Endothelial cell (in vitro differentiated cells): ENCODE measurements at regions not wholly inside any gene's neighbourhood (a gene's known extent, or its start where the extent isn't known, plus 50 kb on each side); places are given as distances from the start of the nearest gene placed in this dataset.

Experiments
- DNase-seq: peaks from one replicate; pipeline ENCODE4 v3.0.0; 2021; ENCODE audit warnings: low spot score
- H3K27ac Mint-ChIP-seq: one replicate; pipeline ENCODE4 v1.8.0; 2021; ENCODE audit warnings: mixed read lengths, inconsistent platforms; ENCODE audit not compliant: unreplicated experiment
- H3K27me3 Mint-ChIP-seq: one replicate; pipeline ENCODE4 v1.8.0; 2021; ENCODE audit warnings: mild to moderate bottlenecking, moderate library complexity, mixed read lengths, inconsistent platforms; ENCODE audit not compliant: unreplicated experiment
- H3K36me3 Mint-ChIP-seq: one replicate; pipeline ENCODE4 v1.8.0; 2021; ENCODE audit warnings: mild to moderate bottlenecking, low read depth, mixed read lengths, inconsistent platforms; ENCODE audit not compliant: unreplicated experiment
- H3K4me1 Mint-ChIP-seq: one replicate; pipeline ENCODE4 v1.8.0; 2021; ENCODE audit warnings: mild to moderate bottlenecking, mixed read lengths, inconsistent platforms; ENCODE audit not compliant: unreplicated experiment
- H3K4me3 Mint-ChIP-seq: one replicate; pipeline ENCODE4 v1.8.0; 2021; ENCODE audit warnings: mild to moderate bottlenecking, mixed read lengths, inconsistent platforms; ENCODE audit not compliant: unreplicated experiment
- H3K9me3 Mint-ChIP-seq: one replicate; pipeline ENCODE4 v1.8.0; 2021; ENCODE audit warnings: mixed read lengths, inconsistent platforms; ENCODE audit not compliant: unreplicated experiment
- TF ChIP-seq, protein P1 (sequence below): fragments of 200-600 bp; sonication (generic); IDR thresholded peaks from one replicate; pipeline ENCODE4 v1.5.0; 2021; ENCODE audit warnings: antibody characterized with exemption; ENCODE audit not compliant: unreplicated experiment

DNA sequence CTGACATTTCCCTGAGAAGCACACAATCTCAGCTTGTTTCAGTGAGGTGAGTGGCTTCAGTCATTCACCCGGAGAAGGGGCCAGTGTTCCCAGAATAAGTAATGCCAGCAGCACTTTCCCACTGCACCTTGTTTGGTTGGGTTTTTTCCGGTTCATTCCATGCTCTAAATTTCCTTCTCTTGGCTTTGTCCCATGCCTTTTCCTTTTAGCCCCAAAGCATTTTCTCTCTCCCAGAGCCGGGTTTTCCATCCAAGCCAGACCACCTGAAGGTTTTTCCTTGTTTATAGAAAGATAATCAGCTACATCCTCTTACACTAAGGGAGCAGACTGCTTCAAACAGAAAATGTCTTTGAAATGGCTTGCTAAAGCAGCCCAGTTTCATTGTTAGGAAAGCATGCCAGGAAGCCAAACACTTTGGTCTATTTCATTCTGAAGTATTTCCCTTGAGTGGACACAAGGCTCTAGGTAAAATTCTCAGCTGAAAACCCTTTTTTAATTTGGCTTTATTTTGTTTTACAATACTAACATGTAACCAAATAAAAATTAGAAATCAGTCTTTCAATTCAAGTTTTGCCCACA, 501.6 kb downstream of the DTWD2 start:
- H3K4me3 Mint-ChIP-seq: no peak overlapping the region
- peaks cover 3% of the 10 kb centered on the region for H3K27me3 Mint-ChIP-seq
- H3K4me1 Mint-ChIP-seq: peaks cover 37% of the 10 kb centered on the region
- DNase-seq: peak; percentile 31
- peak overlapping the region; percentile 91 for H3K27ac Mint-ChIP-seq
- TF ChIP-seq, protein P1, sequence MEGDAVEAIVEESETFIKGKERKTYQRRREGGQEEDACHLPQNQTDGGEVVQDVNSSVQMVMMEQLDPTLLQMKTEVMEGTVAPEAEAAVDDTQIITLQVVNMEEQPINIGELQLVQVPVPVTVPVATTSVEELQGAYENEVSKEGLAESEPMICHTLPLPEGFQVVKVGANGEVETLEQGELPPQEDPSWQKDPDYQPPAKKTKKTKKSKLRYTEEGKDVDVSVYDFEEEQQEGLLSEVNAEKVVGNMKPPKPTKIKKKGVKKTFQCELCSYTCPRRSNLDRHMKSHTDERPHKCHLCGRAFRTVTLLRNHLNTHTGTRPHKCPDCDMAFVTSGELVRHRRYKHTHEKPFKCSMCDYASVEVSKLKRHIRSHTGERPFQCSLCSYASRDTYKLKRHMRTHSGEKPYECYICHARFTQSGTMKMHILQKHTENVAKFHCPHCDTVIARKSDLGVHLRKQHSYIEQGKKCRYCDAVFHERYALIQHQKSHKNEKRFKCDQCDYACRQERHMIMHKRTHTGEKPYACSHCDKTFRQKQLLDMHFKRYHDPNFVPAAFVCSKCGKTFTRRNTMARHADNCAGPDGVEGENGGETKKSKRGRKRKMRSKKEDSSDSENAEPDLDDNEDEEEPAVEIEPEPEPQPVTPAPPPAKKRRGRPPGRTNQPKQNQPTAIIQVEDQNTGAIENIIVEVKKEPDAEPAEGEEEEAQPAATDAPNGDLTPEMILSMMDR: no peak
- H3K9me3 Mint-ChIP-seq: peaks cover 9% of the 10 kb centered on the region
- peaks cover 9% of the 10 kb centered on the region for H3K36me3 Mint-ChIP-seq

GRCh38 chr5:118479285-118479684, 509.1 kb downstream of the DTWD2 start:
- peaks cover 12% of the 10 kb centered on the region for H3K36me3 Mint-ChIP-seq
- no peak overlapping the region for H3K4me3 Mint-ChIP-seq
- DNase-seq: no peak
- no peaks in the 10 kb centered on the region for H3K4me1 Mint-ChIP-seq
- TF ChIP-seq, protein P1: no peak
- peaks cover 3% of the 10 kb centered on the region for H3K27me3 Mint-ChIP-seq
- H3K9me3 Mint-ChIP-seq: peaks cover 8% of the 10 kb centered on the region
- H3K27ac Mint-ChIP-seq: no peak overlapping the region

DNA sequence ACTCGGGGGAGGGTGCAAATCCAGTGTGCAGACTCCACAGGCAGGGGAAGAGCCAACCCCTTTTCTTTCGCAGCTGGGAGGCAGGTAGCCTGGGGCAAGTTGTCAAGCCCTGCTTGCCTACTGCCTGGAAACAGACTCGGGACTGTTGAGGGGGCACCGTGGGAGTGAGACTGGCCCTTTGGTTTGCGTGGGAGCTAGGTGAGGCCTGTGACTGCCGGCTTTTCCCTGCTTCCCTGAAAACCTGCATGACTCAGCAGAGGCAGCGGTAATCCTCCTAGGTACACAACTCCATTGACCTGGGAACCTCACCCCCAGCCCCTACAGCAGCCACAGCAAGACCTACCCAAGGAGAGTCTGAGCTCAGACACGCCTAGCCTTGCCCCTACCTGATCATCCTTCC, 509.5 kb downstream of the DTWD2 start:
- peaks cover 9% of the 10 kb centered on the region for H3K36me3 Mint-ChIP-seq
- DNase-seq: no peak
- peaks cover 3% of the 10 kb centered on the region for H3K27me3 Mint-ChIP-seq
- H3K4me1 Mint-ChIP-seq: no peaks in the 10 kb centered on the region
- TF ChIP-seq, protein P1: no peak
- H3K9me3 Mint-ChIP-seq: peaks cover 4% of the 10 kb centered on the region
- no peak overlapping the region for H3K4me3 Mint-ChIP-seq
- H3K27ac Mint-ChIP-seq: no peak overlapping the region

DNA sequence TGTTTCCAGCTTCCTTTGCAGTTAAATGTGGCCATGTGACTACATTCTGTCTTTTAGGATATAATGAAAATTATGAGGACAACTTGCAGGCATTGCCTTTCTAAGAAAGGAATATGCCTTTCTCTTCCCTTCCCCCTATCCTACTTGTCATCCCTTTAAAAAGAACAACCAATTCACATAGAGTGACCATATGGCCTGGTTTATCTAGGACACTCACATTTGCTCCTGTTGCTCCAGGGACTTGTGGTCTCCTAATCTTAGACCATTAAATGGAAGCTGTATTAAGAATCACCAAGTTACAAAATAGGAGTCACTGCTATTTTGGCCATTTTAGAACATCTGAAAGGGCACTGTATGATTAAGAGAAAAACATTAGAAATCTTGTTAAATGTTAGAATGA, 520.3 kb downstream of the DTWD2 start:
- no peak for DNase-seq
- no peaks in the 10 kb centered on the region for H3K9me3 Mint-ChIP-seq
- peaks cover 2% of the 10 kb centered on the region for H3K4me1 Mint-ChIP-seq
- H3K27me3 Mint-ChIP-seq: no peaks in the 10 kb centered on the region
- TF ChIP-seq, protein P1: no peak
- no peak overlapping the region for H3K4me3 Mint-ChIP-seq
- no peaks in the 10 kb centered on the region for H3K36me3 Mint-ChIP-seq
- H3K27ac Mint-ChIP-seq: no peak overlapping the region

DNA sequence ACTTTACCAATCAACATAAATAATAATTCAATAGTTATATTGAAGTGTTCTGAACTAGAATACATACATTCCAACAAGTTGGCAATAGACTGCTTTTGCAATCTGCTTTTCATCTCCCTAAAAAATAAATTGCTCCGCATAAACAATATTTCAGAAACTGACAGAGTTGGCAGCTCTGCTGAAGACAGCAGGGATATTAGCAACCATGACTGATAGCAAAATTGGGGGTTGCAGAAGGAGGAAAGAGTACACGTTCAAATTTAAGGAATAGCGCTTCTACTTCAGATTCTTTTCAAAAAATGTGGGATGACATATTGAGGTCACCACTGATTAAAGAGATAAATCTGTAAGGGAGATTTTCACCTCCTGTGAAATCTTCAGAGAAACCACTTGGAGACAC, 521.2 kb downstream of the DTWD2 start:
- Mint-ChIP-seq H3K9me3 (no peaks in the 10 kb centered on the region), H3K27ac (no peak overlapping the region), H3K4me1 (peaks cover 2% of the 10 kb centered on the region), H3K27me3 (no peaks in the 10 kb centered on the region), H3K36me3 (no peaks in the 10 kb centered on the region), H3K4me3 (no peak overlapping the region)
- TF ChIP-seq, protein P1: no peak
- DNase-seq: no peak
